HepG2 (cell line): ENCODE measurements at regions not wholly inside any gene's neighbourhood (a gene's known extent, or its start where the extent isn't known, plus 50 kb on each side); places are given as distances from the start of the nearest gene placed in this dataset.

ENCODE experiments used
- ATAC-seq: fragments of 200-7000 bp; cut with Tn5 transposase; 3 replicates; pipeline ENCODE4 v1.9.1; 2020; ENCODE audit warnings: mild to moderate bottlenecking, moderate library complexity
- BruUV-seq: library from RNA; stranded (reverse); fragments of 400-500 nt; replicated peaks from 2 replicates; lab custom pipeline; 2021; lab: Mats Ljungman, UMichigan
- CTCF ChIA-PET: fragments of 300-600 bp; formaldehyde crosslinking; extraction: SDS; loops from one replicate; lab custom pipeline; 2021; ENCODE audit warnings: low total read pairs, inconsistent platforms, low intra/inter-chr PET ratio; lab: Yijun Ruan, JAX
- POLR2A ChIA-PET: fragments of 350-600 bp; sonication (Branson Sonifier 250); formaldehyde crosslinking; loops from one replicate; lab custom pipeline; 2020; ENCODE audit warnings: antibody characterized with exemption, inconsistent platforms; lab: Yijun Ruan, JAX
- DNase-seq: peaks from one replicate; pipeline ENCODE4 v3.0.0-alpha.2; 2015; ENCODE audit warnings: low spot score
- FAIRE-seq: peaks from 3 replicates; lab custom pipeline; 2011; peaks lifted over from hg19 to GRCh38; lab: Jason Lieb, UNC
- H2AFZ ChIP-seq: one replicate; pipeline ENCODE4 v1.6.1; 2011; ENCODE audit warnings: low read length, inconsistent platforms
- H3K27ac ChIP-seq: fragments of 300-600 bp; 3 replicates; pipeline ENCODE4 v1.8.0; 2011; ENCODE audit warnings: mixed run types, mild to moderate bottlenecking, mixed read lengths, low read length, inconsistent platforms; ENCODE audit not compliant: insufficient read depth; ENCODE audit errors: extremely low read length
- H3K27me3 ChIP-seq, 2 experiments: fragments of 200-600 bp in 1 of 2; 2 replicates in 1 of 2; 3 replicates in 1 of 2; pipeline versions ENCODE4 v1.6.0 to v1.8.0; 2011; ENCODE audit warnings: low read length in 2 of 2, mild to moderate bottlenecking in 2 of 2, moderate library complexity in 2 of 2, inconsistent platforms in 1 of 2; ENCODE audit not compliant: insufficient read depth in 2 of 2, control insufficient read depth in 1 of 2
- H3K36me3 ChIP-seq, 2 experiments: fragments of 200-600 bp in 1 of 2; replicated peaks in 1 of 2; 2 replicates in 1 of 2; 3 replicates in 1 of 2; pipeline versions ENCODE4 v1.5.1 to v1.8.0; 2011; ENCODE audit warnings: low read length in 2 of 2, inconsistent platforms in 1 of 2; ENCODE audit not compliant: insufficient read depth in 2 of 2, control insufficient read depth in 1 of 2
- H3K4me1 ChIP-seq: 2 replicates; pipeline ENCODE4 v1.5.1; 2012; ENCODE audit warnings: low read length, inconsistent platforms; ENCODE audit not compliant: insufficient read depth
- H3K4me2 ChIP-seq: 2 replicates; pipeline ENCODE4 v1.6.0; 2011; ENCODE audit warnings: low read depth, low read length, inconsistent platforms
- H3K4me3 ChIP-seq, 3 experiments: fragments of 200-600 bp in 1 of 3; sonication (generic), shearing (Covaris generic) in 1 of 3; replicated peaks in 1 of 3; 2 replicates each; pipeline ENCODE4 v1.5.1; 2011 to 2016; ENCODE audit warnings: low read length in 3 of 3, inconsistent platforms in 2 of 3, low read depth in 2 of 3, mild to moderate bottlenecking in 2 of 3, control low read depth in 1 of 3, mixed read lengths in 1 of 3; ENCODE audit not compliant: insufficient read depth in 1 of 3
- H3K79me2 ChIP-seq: one replicate; pipeline ENCODE4 v1.6.1; 2011; ENCODE audit warnings: low read length, inconsistent platforms; ENCODE audit not compliant: insufficient read depth
- H3K9ac ChIP-seq: 2 replicates; pipeline ENCODE4 v1.6.0; 2011; ENCODE audit warnings: mild to moderate bottlenecking, low read depth, low read length, inconsistent platforms; ENCODE audit not compliant: insufficient read depth
- H3K9me3 ChIP-seq: 2 replicates; pipeline ENCODE4 v1.5.1; 2012; ENCODE audit warnings: mild to moderate bottlenecking, low read length
- H4K20me1 ChIP-seq: 2 replicates; pipeline ENCODE4 v1.6.0; 2011; ENCODE audit warnings: inconsistent platforms, mild to moderate bottlenecking, low read length, moderate library complexity; ENCODE audit not compliant: insufficient read depth
- CHD2 ChIP-seq: IDR thresholded peaks from 2 replicates; pipeline ENCODE4 v1.6.1; 2011; ENCODE audit warnings: low read depth, low read length, improper control_type of control experiment
- ETV5 ChIP-seq: IDR thresholded peaks from 2 replicates; pipeline ENCODE4 v1.6.1; 2018; ENCODE audit warnings: missing biosample characterization, missing genetic modification reagents, inconsistent platforms, borderline replicate concordance
- HES4 ChIP-seq: sonication (generic); formaldehyde crosslinking; IDR thresholded peaks from 2 replicates; pipeline ENCODE4 v1.9.0; 2021; ENCODE audit warnings: mild to moderate bottlenecking, missing genetic modification reagents, borderline replicate concordance
- NR1H2 ChIP-seq: sonication (generic); formaldehyde crosslinking; IDR thresholded peaks from 2 replicates; pipeline ENCODE4 v1.8.1; 2022; ENCODE audit warnings: low read depth, missing genetic modification reagents, borderline replicate concordance
- SOX6 ChIP-seq, 2 experiments: fragments of 450-650 bp in 1 of 2; sonication (generic) in 1 of 2; formaldehyde crosslinking in 1 of 2; IDR thresholded peaks; 2 replicates each; pipeline versions ENCODE4 v1.4.0 to v1.6.1; 2017 to 2020; ENCODE audit warnings: antibody characterized with exemption in 1 of 2, mild to moderate bottlenecking in 1 of 2, missing genetic modification reagents in 1 of 2
- SYNCRIP ChIP-seq: fragments of 200-400 bp; formaldehyde crosslinking; IDR thresholded peaks from 2 replicates; pipeline ENCODE4 v1.6.1; 2018; ENCODE audit warnings: mild to moderate bottlenecking, low read depth, low read length; ENCODE audit not compliant: insufficient read depth
- ZFYVE20 ChIP-seq: sonication (generic); formaldehyde crosslinking; IDR thresholded peaks from 2 replicates; pipeline ENCODE4 v1.8.0; 2023; ENCODE audit warnings: low read depth, mild to moderate bottlenecking, moderate library complexity, missing genetic modification reagents, borderline replicate concordance
- ZNF468 ChIP-seq: sonication (generic); formaldehyde crosslinking; IDR thresholded peaks from 2 replicates; pipeline ENCODE4 v1.8.0; 2022; ENCODE audit warnings: mild to moderate bottlenecking, moderate library complexity, missing genetic modification reagents
- ZNF547 ChIP-seq: sonication (generic); formaldehyde crosslinking; IDR thresholded peaks from 2 replicates; pipeline ENCODE4 v1.5.1; 2020; ENCODE audit warnings: mild to moderate bottlenecking, missing genetic modification reagents
- WGBS: methylation state at CpG from one replicate; pipeline ENCODE4 v1.1.6; 2017; ENCODE audit warnings: low lambda C conversion rate; 5-methylcytosine and 5-hydroxymethylcytosine counted together
- in situ Hi-C: cut with HindIII; loops from 2 replicates; pipeline ENCODE4 v1.10.0; 2017; ENCODE audit warnings: low pct_unique_long_range_greater_than_20kb; ENCODE audit not compliant: extremely low pct_ligation_motif_present
- intact Hi-C: fragments of 100-400 bp; cut with micrococcal nuclease; formaldehyde crosslinking; loops from one replicate; pipeline ENCODE4 v1.10.0; 2022; ENCODE audit not compliant: unreplicated experiment
- TF ChIP-seq, protein P1 (sequence below): sonication (generic); formaldehyde crosslinking; IDR thresholded peaks from 2 replicates; pipeline ENCODE4 v1.5.0; 2020; ENCODE audit warnings: mild to moderate bottlenecking, missing genetic modification reagents
- TF ChIP-seq, protein P2 (sequence below): IDR thresholded peaks from 2 replicates; pipeline ENCODE4 v1.6.1; 2016; ENCODE audit warnings: missing biosample characterization, missing genetic modification reagents, low read depth

- no peaks in the 10 kb centered on the region for H3K9me3 ChIP-seq
- in situ Hi-C loops: loop anchor here (25.0 kb wide), 1 partner anchor 343 kb away; no protein-coding TSS in a partner anchor
- ChIA-PET CTCF (no interaction called here), POLR2A (no interaction called here)
- H3K4me1 ChIP-seq: no peaks in the 10 kb centered on the region
- ATAC-seq (no peak), FAIRE-seq (no peak), DNase-seq (no peak)
- no peaks in the 10 kb centered on the region for H3K27me3 ChIP-seq
- no peaks in the 10 kb centered on the region for H3K36me3 ChIP-seq
- H2AFZ ChIP-seq: no peak overlapping the region
- H3K4me2 ChIP-seq: no peak overlapping the region
- H3K9ac ChIP-seq: no peak overlapping the region
- 8% methylated on average over 3 of the region's 3 CpGs for WGBS
- intact Hi-C loops: no loop called here
- BruUV-seq: no TSS peak
- H3K27ac ChIP-seq: no peak overlapping the region
- no peaks in the 10 kb centered on the region for H3K79me2 ChIP-seq
- no peak overlapping the region for H3K4me3 ChIP-seq
- H4K20me1 ChIP-seq: no peaks in the 10 kb centered on the region
- TF ChIP-seq ETV5 (no peak), SOX6 (IDR thresholded peaks at IDR 0.05) (no peak), SOX6 (CRISPR knock-in tag; IDR thresholded peaks at IDR 0.05) (no peak), HES4 (no peak), NR1H2 (CRISPR knock-in tag) (no peak), ZFYVE20 (CRISPR knock-in tag) (no peak), ZNF547 (no peak), SYNCRIP (no peak), CHD2 (no peak), ZNF468 (CRISPR knock-in tag) (no peak)
- TF ChIP-seq, protein P1, sequence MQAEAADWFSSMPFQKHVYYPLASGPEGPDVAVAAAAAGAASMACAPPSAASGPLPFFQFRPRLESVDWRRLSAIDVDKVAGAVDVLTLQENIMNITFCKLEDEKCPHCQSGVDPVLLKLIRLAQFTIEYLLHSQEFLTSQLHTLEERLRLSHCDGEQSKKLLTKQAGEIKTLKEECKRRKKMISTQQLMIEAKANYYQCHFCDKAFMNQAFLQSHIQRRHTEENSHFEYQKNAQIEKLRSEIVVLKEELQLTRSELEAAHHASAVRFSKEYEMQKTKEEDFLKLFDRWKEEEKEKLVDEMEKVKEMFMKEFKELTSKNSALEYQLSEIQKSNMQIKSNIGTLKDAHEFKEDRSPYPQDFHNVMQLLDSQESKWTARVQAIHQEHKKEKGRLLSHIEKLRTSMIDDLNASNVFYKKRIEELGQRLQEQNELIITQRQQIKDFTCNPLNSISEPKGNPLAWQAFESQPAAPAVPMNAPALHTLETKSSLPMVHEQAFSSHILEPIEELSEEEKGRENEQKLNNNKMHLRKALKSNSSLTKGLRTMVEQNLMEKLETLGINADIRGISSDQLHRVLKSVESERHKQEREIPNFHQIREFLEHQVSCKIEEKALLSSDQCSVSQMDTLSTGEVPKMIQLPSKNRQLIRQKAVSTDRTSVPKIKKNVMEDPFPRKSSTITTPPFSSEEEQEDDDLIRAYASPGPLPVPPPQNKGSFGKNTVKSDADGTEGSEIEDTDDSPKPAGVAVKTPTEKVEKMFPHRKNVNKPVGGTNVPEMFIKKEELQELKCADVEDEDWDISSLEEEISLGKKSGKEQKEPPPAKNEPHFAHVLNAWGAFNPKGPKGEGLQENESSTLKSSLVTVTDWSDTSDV: no peak
- TF ChIP-seq, protein P2, sequence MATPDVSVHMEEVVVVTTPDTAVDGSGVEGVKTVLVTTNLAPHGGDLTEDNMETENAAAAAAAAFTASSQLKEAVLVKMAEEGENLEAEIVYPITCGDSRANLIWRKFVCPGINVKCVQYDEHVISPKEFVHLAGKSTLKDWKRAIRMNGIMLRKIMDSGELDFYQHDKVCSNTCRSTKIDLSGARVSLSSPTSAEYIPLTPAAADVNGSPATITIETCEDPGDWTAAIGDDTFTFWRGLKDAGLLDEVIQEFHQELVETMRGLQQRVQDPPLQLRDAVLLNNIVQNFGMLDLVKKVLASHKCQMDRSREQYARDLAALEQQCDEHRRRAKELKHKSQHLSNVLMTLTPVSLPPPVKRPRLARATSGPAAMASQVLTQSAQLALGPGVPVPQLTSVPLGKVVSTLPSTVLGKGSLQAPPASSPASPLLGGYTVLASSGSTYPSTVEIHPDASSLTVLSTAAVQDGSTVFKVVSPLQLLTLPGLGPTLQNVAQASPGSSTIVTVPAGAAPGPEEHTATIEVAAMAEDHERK (CRISPR knock-in tag): no peak
- TF ChIP-seq, all 625 proteins: peak for 0
Observed at GRCh38 chr1:233444484-233444883, 117.0 kb downstream of the MAP3K21 start.
